Neural progenitor cell (in vitro differentiated cells): ENCODE measurements at regions not wholly inside any gene's neighbourhood (a gene's known extent, or its start where the extent isn't known, plus 50 kb on each side); places are given as distances from the start of the nearest gene placed in this dataset. TPM values are rescaled to one million over a fixed set of nuclear protein-coding genes. Genes with fewer than 3 reads are reported as not detected.

ENCODE experiments used
- DNase-seq: peaks from one replicate; pipeline ENCODE4 v3.0.0-alpha.2; 2016; ENCODE audit warnings: low spot score
- H2AFZ ChIP-seq: fragments of 200-600 bp; sonication (generic); replicated peaks from 2 replicates; pipeline ENCODE4 v1.6.1; 2016; ENCODE audit warnings: antibody characterized with exemption
- H3F3A ChIP-seq: fragments of 200-600 bp; sonication (generic); 2 replicates; pipeline ENCODE4 v1.6.1; 2016; ENCODE audit warnings: antibody characterized with exemption, low read depth
- H3K27ac ChIP-seq: fragments of 200-600 bp; sonication (generic); 2 replicates; pipeline ENCODE4 v1.5.1; 2016; ENCODE audit warnings: mild to moderate bottlenecking
- H3K27me3 ChIP-seq: fragments of 200-600 bp; sonication (generic); 2 replicates; pipeline ENCODE4 v1.6.1; 2016; ENCODE audit warnings: mild to moderate bottlenecking, moderate library complexity
- H3K36me3 ChIP-seq: fragments of 200-600 bp; sonication (generic); 2 replicates; pipeline ENCODE4 v1.5.1; 2016
- H3K4me1 ChIP-seq: fragments of 200-600 bp; sonication (generic); 2 replicates; pipeline ENCODE4 v1.6.1; 2016; ENCODE audit warnings: mixed run types
- H3K4me2 ChIP-seq: fragments of 200-600 bp; sonication (generic); 2 replicates; pipeline ENCODE4 v1.6.1; 2016
- H3K4me3 ChIP-seq: fragments of 200-600 bp; sonication (generic); 2 replicates; pipeline ENCODE4 v1.5.1; 2016
- H3K79me2 ChIP-seq: fragments of 200-600 bp; sonication (generic); 2 replicates; pipeline ENCODE4 v1.6.1; 2016; ENCODE audit warnings: low read depth
- H3K9ac ChIP-seq: fragments of 200-600 bp; sonication (generic); 2 replicates; pipeline ENCODE4 v1.6.1; 2016
- H3K9me3 ChIP-seq: fragments of 200-600 bp; sonication (generic); 2 replicates; pipeline ENCODE4 v1.5.1; 2016; ENCODE audit warnings: low read depth
- H4K20me1 ChIP-seq: fragments of 200-600 bp; sonication (generic); 2 replicates; pipeline ENCODE4 v1.6.1; 2016; ENCODE audit warnings: low read depth
- H3K27ac Mint-ChIP-seq: 3 replicates; pipeline ENCODE4 v1.8.0; 2021; ENCODE audit warnings: mixed read lengths
- H3K27me3 Mint-ChIP-seq: 2 replicates; pipeline ENCODE4 v1.8.0; 2022; ENCODE audit warnings: low read depth, mild to moderate bottlenecking, inconsistent platforms, moderate library complexity, mixed read lengths; ENCODE audit not compliant: insufficient read depth
- H3K36me3 Mint-ChIP-seq: 3 replicates; pipeline ENCODE4 v1.8.0; 2021; ENCODE audit warnings: mixed read lengths
- H3K4me1 Mint-ChIP-seq: 3 replicates; pipeline ENCODE4 v1.8.0; 2021; ENCODE audit warnings: mixed read lengths
- H3K4me3 Mint-ChIP-seq: 3 replicates; pipeline ENCODE4 v1.8.0; 2021; ENCODE audit warnings: mild to moderate bottlenecking, moderate library complexity, mixed read lengths
- H3K9me3 Mint-ChIP-seq: 3 replicates; pipeline ENCODE4 v1.8.0; 2020; ENCODE audit warnings: mixed read lengths
- EZH2 ChIP-seq: fragments of 200-600 bp; sonication (generic); IDR thresholded peaks from 2 replicates; pipeline ENCODE4 v1.6.1; 2017; ENCODE audit warnings: antibody characterized with exemption, mild to moderate bottlenecking, moderate library complexity
- EZH2phosphoT487 ChIP-seq: fragments of 200-600 bp; sonication (generic); IDR thresholded peaks from 2 replicates; pipeline ENCODE4 v1.6.1; 2017; ENCODE audit warnings: antibody characterized with exemption
- small RNA-seq: library from RNA; depleted of rRNA; stranded (forward); fragments of <200 nt; gene quantifications from one replicate; pipeline ENCODE3, GENCODE V24; 2015
- TF ChIP-seq, protein P1 (sequence below): fragments of 200-600 bp; sonication (generic); IDR thresholded peaks from 2 replicates; pipeline ENCODE4 v1.5.1; 2017; ENCODE audit warnings: antibody characterized with exemption, mild to moderate bottlenecking

- H3K27me3 Mint-ChIP-seq, result peaks cover 4% of the 10 kb centered on the region
- H3K9me3 ChIP-seq, result no peaks in the 10 kb centered on the region
- H3K27me3 ChIP-seq, result no peaks in the 10 kb centered on the region
- no peak overlapping the region for H3K27ac Mint-ChIP-seq
- H3F3A ChIP-seq, result no peaks in the 10 kb centered on the region
- no peak overlapping the region for H3K4me3 ChIP-seq
- H3K36me3 ChIP-seq, result no peaks in the 10 kb centered on the region
- peak; percentile 23 for DNase-seq
- no peaks in the 10 kb centered on the region for H3K9me3 Mint-ChIP-seq
- H3K27ac ChIP-seq, result no peak overlapping the region
- peaks cover 4% of the 10 kb centered on the region for H3K4me1 ChIP-seq
- H3K4me1 Mint-ChIP-seq, result peaks cover 9% of the 10 kb centered on the region
- no peaks in the 10 kb centered on the region for H3K36me3 Mint-ChIP-seq
- H3K9ac ChIP-seq, result no peak overlapping the region
- H3K4me3 Mint-ChIP-seq, result no peak overlapping the region
- no peak overlapping the region for H3K4me2 ChIP-seq
- no peak overlapping the region for H2AFZ ChIP-seq
- H3K79me2 ChIP-seq, result no peaks in the 10 kb centered on the region
- TF ChIP-seq EZH2, result no peak
- TF ChIP-seq, protein P1, sequence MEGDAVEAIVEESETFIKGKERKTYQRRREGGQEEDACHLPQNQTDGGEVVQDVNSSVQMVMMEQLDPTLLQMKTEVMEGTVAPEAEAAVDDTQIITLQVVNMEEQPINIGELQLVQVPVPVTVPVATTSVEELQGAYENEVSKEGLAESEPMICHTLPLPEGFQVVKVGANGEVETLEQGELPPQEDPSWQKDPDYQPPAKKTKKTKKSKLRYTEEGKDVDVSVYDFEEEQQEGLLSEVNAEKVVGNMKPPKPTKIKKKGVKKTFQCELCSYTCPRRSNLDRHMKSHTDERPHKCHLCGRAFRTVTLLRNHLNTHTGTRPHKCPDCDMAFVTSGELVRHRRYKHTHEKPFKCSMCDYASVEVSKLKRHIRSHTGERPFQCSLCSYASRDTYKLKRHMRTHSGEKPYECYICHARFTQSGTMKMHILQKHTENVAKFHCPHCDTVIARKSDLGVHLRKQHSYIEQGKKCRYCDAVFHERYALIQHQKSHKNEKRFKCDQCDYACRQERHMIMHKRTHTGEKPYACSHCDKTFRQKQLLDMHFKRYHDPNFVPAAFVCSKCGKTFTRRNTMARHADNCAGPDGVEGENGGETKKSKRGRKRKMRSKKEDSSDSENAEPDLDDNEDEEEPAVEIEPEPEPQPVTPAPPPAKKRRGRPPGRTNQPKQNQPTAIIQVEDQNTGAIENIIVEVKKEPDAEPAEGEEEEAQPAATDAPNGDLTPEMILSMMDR, result no peak
- TF ChIP-seq EZH2phosphoT487, result no peak
- H4K20me1 ChIP-seq, result no peaks in the 10 kb centered on the region
Observed at GRCh38 chr9:4349816-4350418, 50.0 kb upstream of the GLIS3 start.

Small RNAs in the stretch of these regions (small RNA-seq; reads per million reads assigned to genes)
- gene RNU6-694P, result not detected
